ENCODE measurements at regions not wholly inside any gene's neighbourhood (a gene's known extent, or its start where the extent isn't known, plus 50 kb on each side); places are given as distances from the start of the nearest gene placed in this dataset.
"Not testable (repeated sequence)": the region's sequence is repeated elsewhere in the genome, so short reads cannot be mapped to it uniquely, and the experiment has no call there.

GRCh38 chr1:120966018-120966417, 76.4 kb downstream of the PPIAL4A start:
- H3K9me3 ChIP-seq (ENCODE audit: low read length); H3K27me3 ChIP-seq (ENCODE audit: control insufficient read depth in 1 of 2, insufficient read depth in 2 of 2, low read length in 2 of 2); DNase-seq (ENCODE audit: low spot score); POLR2A ChIA-PET; BruUV-seq (replicated peaks); H3K27ac ChIP-seq (ENCODE audit: extremely low read length, insufficient read depth, low read length); in situ Hi-C loops (cut with HindIII; ENCODE audit: extremely low pct_ligation_motif_present, low pct_unique_long_range_greater_than_20kb); FAIRE-seq; H3K4me1 ChIP-seq (ENCODE audit: insufficient read depth, low read length); H4K20me1 ChIP-seq (ENCODE audit: insufficient read depth, low read length); H3K79me2 ChIP-seq (ENCODE audit: insufficient read depth, low read length); H2AFZ ChIP-seq (ENCODE audit: low read length); H3K36me3 ChIP-seq (replicated peaks in 1 of 2; ENCODE audit: control insufficient read depth in 1 of 2, insufficient read depth in 2 of 2, low read length in 2 of 2); H3K9ac ChIP-seq (ENCODE audit: insufficient read depth, low read depth, low read length); ATAC-seq; H3K4me2 ChIP-seq (ENCODE audit: low read depth, low read length); CTCF ChIA-PET (ENCODE audit: low intra/inter-chr PET ratio, low total read pairs); H3K4me3 ChIP-seq (replicated peaks in 1 of 3; ENCODE audit: insufficient read depth in 1 of 3, low read depth in 2 of 3, low read length in 3 of 3); intact Hi-C loops (cut with micrococcal nuclease; ENCODE audit: unreplicated experiment): not testable (repeated sequence)
- 56% methylated on average over 1 of the region's 5 CpGs for WGBS (ENCODE audit: low lambda C conversion rate)

DNA sequence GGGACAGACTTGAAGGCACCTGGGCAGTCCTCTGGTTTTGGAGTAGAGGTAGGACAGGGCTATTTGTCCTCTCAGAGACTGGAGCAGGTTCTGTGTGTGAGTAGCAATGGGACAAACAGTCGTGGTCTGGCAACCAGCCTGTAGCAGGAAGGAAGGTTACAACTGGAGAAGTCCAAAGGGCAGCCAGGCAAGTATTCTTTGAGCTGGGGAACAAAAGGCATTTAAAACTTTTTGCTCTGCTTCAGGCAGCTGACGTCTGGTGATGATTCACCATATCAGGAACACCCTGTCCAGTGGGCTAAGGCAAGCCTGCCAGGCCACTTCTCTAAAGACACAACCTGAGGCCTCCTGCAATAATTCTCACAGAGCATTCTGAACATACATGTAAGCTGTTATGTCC, 83.3 kb downstream of the PPIAL4A start:
- H3K9me3 ChIP-seq (ENCODE audit: low read length); H4K20me1 ChIP-seq (ENCODE audit: insufficient read depth, low read length); H3K27me3 ChIP-seq (ENCODE audit: control insufficient read depth in 1 of 2, insufficient read depth in 2 of 2, low read length in 2 of 2); H3K4me2 ChIP-seq (ENCODE audit: low read depth, low read length); in situ Hi-C loops (cut with HindIII; ENCODE audit: extremely low pct_ligation_motif_present, low pct_unique_long_range_greater_than_20kb); BruUV-seq (replicated peaks); H3K9ac ChIP-seq (ENCODE audit: insufficient read depth, low read depth, low read length); H2AFZ ChIP-seq (ENCODE audit: low read length); H3K27ac ChIP-seq (ENCODE audit: extremely low read length, insufficient read depth, low read length); FAIRE-seq; H3K79me2 ChIP-seq (ENCODE audit: insufficient read depth, low read length); H3K4me3 ChIP-seq (replicated peaks in 1 of 3; ENCODE audit: insufficient read depth in 1 of 3, low read depth in 2 of 3, low read length in 3 of 3); H3K36me3 ChIP-seq (replicated peaks in 1 of 2; ENCODE audit: control insufficient read depth in 1 of 2, insufficient read depth in 2 of 2, low read length in 2 of 2); H3K4me1 ChIP-seq (ENCODE audit: insufficient read depth, low read length); CTCF ChIA-PET (ENCODE audit: low intra/inter-chr PET ratio, low total read pairs); intact Hi-C loops (cut with micrococcal nuclease; ENCODE audit: unreplicated experiment); POLR2A ChIA-PET: not testable (repeated sequence)
- peak; percentile 87 for ATAC-seq
- TF ChIP-seq FOSL2 (CRISPR knock-in tag; IDR thresholded peaks at IDR 0.05): peak; percentile 62
- peak; percentile 25 for DNase-seq (ENCODE audit: low spot score)
- WGBS (ENCODE audit: low lambda C conversion rate): 0% methylated on average over 1 of the region's 2 CpGs

DNA sequence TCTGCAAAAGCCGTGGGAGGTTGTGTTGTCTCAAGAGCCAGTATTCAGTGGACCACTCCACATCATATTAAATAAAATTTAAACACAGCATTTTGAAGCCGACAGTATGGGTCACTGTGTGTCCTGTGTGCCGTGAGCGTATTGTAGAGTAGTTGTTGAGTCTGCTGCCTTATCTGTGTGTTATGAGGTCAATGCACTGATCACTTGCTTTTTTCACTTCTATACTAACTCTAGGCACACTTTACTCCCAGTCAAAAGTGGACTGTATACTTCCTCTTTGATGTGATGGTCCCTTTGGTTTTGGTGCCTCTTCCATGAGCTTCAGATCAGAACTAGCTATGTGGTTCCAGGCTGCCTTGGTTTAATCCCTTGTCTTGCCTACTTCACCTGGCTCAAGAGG, 84.3 kb downstream of the PPIAL4A start:
- H3K36me3 ChIP-seq (replicated peaks in 1 of 2; ENCODE audit: control insufficient read depth in 1 of 2, insufficient read depth in 2 of 2, low read length in 2 of 2); H3K4me3 ChIP-seq (replicated peaks in 1 of 3; ENCODE audit: insufficient read depth in 1 of 3, low read depth in 2 of 3, low read length in 3 of 3); H3K9ac ChIP-seq (ENCODE audit: insufficient read depth, low read depth, low read length); H3K79me2 ChIP-seq (ENCODE audit: insufficient read depth, low read length); POLR2A ChIA-PET; H3K27me3 ChIP-seq (ENCODE audit: control insufficient read depth in 1 of 2, insufficient read depth in 2 of 2, low read length in 2 of 2); H3K9me3 ChIP-seq (ENCODE audit: low read length); ATAC-seq; CTCF ChIA-PET (ENCODE audit: low intra/inter-chr PET ratio, low total read pairs); H3K4me2 ChIP-seq (ENCODE audit: low read depth, low read length); H3K4me1 ChIP-seq (ENCODE audit: insufficient read depth, low read length); H3K27ac ChIP-seq (ENCODE audit: extremely low read length, insufficient read depth, low read length); intact Hi-C loops (cut with micrococcal nuclease; ENCODE audit: unreplicated experiment); DNase-seq (ENCODE audit: low spot score); H4K20me1 ChIP-seq (ENCODE audit: insufficient read depth, low read length); BruUV-seq (replicated peaks); in situ Hi-C loops (cut with HindIII; ENCODE audit: extremely low pct_ligation_motif_present, low pct_unique_long_range_greater_than_20kb); FAIRE-seq; H2AFZ ChIP-seq (ENCODE audit: low read length): not testable (repeated sequence)
- 17% methylated on average over 4 of the region's 4 CpGs for WGBS (ENCODE audit: low lambda C conversion rate)

- in situ Hi-C loops (cut with HindIII; ENCODE audit: extremely low pct_ligation_motif_present, low pct_unique_long_range_greater_than_20kb); H3K9ac ChIP-seq (ENCODE audit: insufficient read depth, low read depth, low read length); H2AFZ ChIP-seq (ENCODE audit: low read length); H3K79me2 ChIP-seq (ENCODE audit: insufficient read depth, low read length); FAIRE-seq; H3K27ac ChIP-seq (ENCODE audit: extremely low read length, insufficient read depth, low read length); H3K4me3 ChIP-seq (replicated peaks in 1 of 3; ENCODE audit: insufficient read depth in 1 of 3, low read depth in 2 of 3, low read length in 3 of 3); H3K27me3 ChIP-seq (ENCODE audit: control insufficient read depth in 1 of 2, insufficient read depth in 2 of 2, low read length in 2 of 2); H3K4me2 ChIP-seq (ENCODE audit: low read depth, low read length); H3K4me1 ChIP-seq (ENCODE audit: insufficient read depth, low read length); POLR2A ChIA-PET; BruUV-seq (replicated peaks); H4K20me1 ChIP-seq (ENCODE audit: insufficient read depth, low read length); CTCF ChIA-PET (ENCODE audit: low intra/inter-chr PET ratio, low total read pairs); H3K36me3 ChIP-seq (replicated peaks in 1 of 2; ENCODE audit: control insufficient read depth in 1 of 2, insufficient read depth in 2 of 2, low read length in 2 of 2); intact Hi-C loops (cut with micrococcal nuclease; ENCODE audit: unreplicated experiment); ATAC-seq; DNase-seq (ENCODE audit: low spot score); H3K9me3 ChIP-seq (ENCODE audit: low read length): not testable (repeated sequence)
- 0% methylated on average over 3 of the region's 6 CpGs for WGBS (ENCODE audit: low lambda C conversion rate)
Measured at GRCh38 chr1:120977279-120977678, 87.7 kb downstream of the PPIAL4A start.

Data from HepG2 (cell line).